ENCODE measurements at regions not wholly inside any gene's neighbourhood (a gene's known extent, or its start where the extent isn't known, plus 50 kb on each side); places are given as distances from the start of the nearest gene placed in this dataset.

- DNase-seq (ENCODE audit: low read depth in 1 of 2, low spot score in 1 of 2): no peak
- TF ChIP-seq JUND (IDR thresholded peaks at IDR 0.05; ENCODE audit: low read depth): no peak
- in situ Hi-C loops (cut with HindIII; ENCODE audit: low pct_unique_long_range_greater_than_20kb, low sequenced_read_pairs): no loop called here
Observed at GRCh38 chr12:98127854-98128253, 387.5 kb upstream of the TMPO start.

- no peak for DNase-seq (ENCODE audit: low read depth in 1 of 2, low spot score in 1 of 2)
- in situ Hi-C loops (cut with HindIII; ENCODE audit: low pct_unique_long_range_greater_than_20kb, low sequenced_read_pairs): no loop called here
- no peak for TF ChIP-seq JUND (IDR thresholded peaks at IDR 0.05; ENCODE audit: low read depth)
Observed at GRCh38 chr12:98136544-98136943, 378.8 kb upstream of the TMPO start.

GRCh38 chr12:98137278-98137677, 378.1 kb upstream of the TMPO start:
- no peak for DNase-seq (ENCODE audit: low read depth in 1 of 2, low spot score in 1 of 2)
- in situ Hi-C loops (cut with HindIII; ENCODE audit: low pct_unique_long_range_greater_than_20kb, low sequenced_read_pairs): no loop called here
- no peak for TF ChIP-seq JUND (IDR thresholded peaks at IDR 0.05; ENCODE audit: low read depth)

- TF ChIP-seq JUND (IDR thresholded peaks at IDR 0.05; ENCODE audit: low read depth): no peak
- no peak for DNase-seq (ENCODE audit: low read depth in 1 of 2, low spot score in 1 of 2)
- in situ Hi-C loops (cut with HindIII; ENCODE audit: low pct_unique_long_range_greater_than_20kb, low sequenced_read_pairs): no loop called here
Observed at GRCh38 chr12:98144953-98145352, 370.4 kb upstream of the TMPO start.

GRCh38 chr12:98146043-98146442, 369.3 kb upstream of the TMPO start:
- TF ChIP-seq JUND (IDR thresholded peaks at IDR 0.05; ENCODE audit: low read depth): no peak
- no peak for DNase-seq (ENCODE audit: low read depth in 1 of 2, low spot score in 1 of 2)
- in situ Hi-C loops (cut with HindIII; ENCODE audit: low pct_unique_long_range_greater_than_20kb, low sequenced_read_pairs): no loop called here

GRCh38 chr12:98146487-98146886, 368.9 kb upstream of the TMPO start:
- TF ChIP-seq JUND (IDR thresholded peaks at IDR 0.05; ENCODE audit: low read depth): no peak
- in situ Hi-C loops (cut with HindIII; ENCODE audit: low pct_unique_long_range_greater_than_20kb, low sequenced_read_pairs): no loop called here
- DNase-seq (ENCODE audit: low read depth in 1 of 2, low spot score in 1 of 2): no peak

- no peak for DNase-seq (ENCODE audit: low read depth in 1 of 2, low spot score in 1 of 2)
- TF ChIP-seq JUND (IDR thresholded peaks at IDR 0.05; ENCODE audit: low read depth): no peak
- in situ Hi-C loops (cut with HindIII; ENCODE audit: low pct_unique_long_range_greater_than_20kb, low sequenced_read_pairs): no loop called here
Observed at GRCh38 chr12:98149270-98149669, 366.1 kb upstream of the TMPO start.

GRCh38 chr12:98149691-98150210, 365.6 kb upstream of the TMPO start:
- in situ Hi-C loops (cut with HindIII; ENCODE audit: low pct_unique_long_range_greater_than_20kb, low sequenced_read_pairs): no loop called here
- no peak for TF ChIP-seq JUND (IDR thresholded peaks at IDR 0.05; ENCODE audit: low read depth)
- no peak for DNase-seq (ENCODE audit: low read depth in 1 of 2, low spot score in 1 of 2)

GRCh38 chr12:98151105-98151590, 364.2 kb upstream of the TMPO start:
- in situ Hi-C loops (cut with HindIII; ENCODE audit: low pct_unique_long_range_greater_than_20kb, low sequenced_read_pairs): no loop called here
- TF ChIP-seq JUND (IDR thresholded peaks at IDR 0.05; ENCODE audit: low read depth): no peak
- no peak for DNase-seq (ENCODE audit: low read depth in 1 of 2, low spot score in 1 of 2)

- TF ChIP-seq JUND (IDR thresholded peaks at IDR 0.05; ENCODE audit: low read depth): no peak
- no peak for DNase-seq (ENCODE audit: low read depth in 1 of 2, low spot score in 1 of 2)
- in situ Hi-C loops (cut with HindIII; ENCODE audit: low pct_unique_long_range_greater_than_20kb, low sequenced_read_pairs): no loop called here
Observed at GRCh38 chr12:98151984-98152383, 363.4 kb upstream of the TMPO start.

- peak; percentile 11 to 57 for DNase-seq (ENCODE audit: low read depth in 1 of 2, low spot score in 1 of 2)
- in situ Hi-C loops (cut with HindIII; ENCODE audit: low pct_unique_long_range_greater_than_20kb, low sequenced_read_pairs): no loop called here
- TF ChIP-seq JUND (IDR thresholded peaks at IDR 0.05; ENCODE audit: low read depth): no peak
Observed at GRCh38 chr12:98154850-98155249, 360.5 kb upstream of the TMPO start.

GRCh38 chr12:98156697-98157096, 358.7 kb upstream of the TMPO start:
- in situ Hi-C loops (cut with HindIII; ENCODE audit: low pct_unique_long_range_greater_than_20kb, low sequenced_read_pairs): no loop called here
- no peak for TF ChIP-seq JUND (IDR thresholded peaks at IDR 0.05; ENCODE audit: low read depth)
- no peak for DNase-seq (ENCODE audit: low read depth in 1 of 2, low spot score in 1 of 2)

GRCh38 chr12:98162906-98163678, 352.3 kb upstream of the TMPO start:
- DNase-seq (ENCODE audit: low read depth in 1 of 2, low spot score in 1 of 2): no peak
- in situ Hi-C loops (cut with HindIII; ENCODE audit: low pct_unique_long_range_greater_than_20kb, low sequenced_read_pairs): no loop called here
- no peak for TF ChIP-seq JUND (IDR thresholded peaks at IDR 0.05; ENCODE audit: low read depth)

Data from T47D (cell line).